ENCODE measurements at regions not wholly inside any gene's neighbourhood (a gene's known extent, or its start where the extent isn't known, plus 50 kb on each side); places are given as distances from the start of the nearest gene placed in this dataset.

- TF ChIP-seq POLR2AphosphoS5 (IDR thresholded peaks at IDR 0.05): no peak
- no peak for TF ChIP-seq POLR2A (IDR thresholded peaks at IDR 0.05)
- TF ChIP-seq, protein P1, sequence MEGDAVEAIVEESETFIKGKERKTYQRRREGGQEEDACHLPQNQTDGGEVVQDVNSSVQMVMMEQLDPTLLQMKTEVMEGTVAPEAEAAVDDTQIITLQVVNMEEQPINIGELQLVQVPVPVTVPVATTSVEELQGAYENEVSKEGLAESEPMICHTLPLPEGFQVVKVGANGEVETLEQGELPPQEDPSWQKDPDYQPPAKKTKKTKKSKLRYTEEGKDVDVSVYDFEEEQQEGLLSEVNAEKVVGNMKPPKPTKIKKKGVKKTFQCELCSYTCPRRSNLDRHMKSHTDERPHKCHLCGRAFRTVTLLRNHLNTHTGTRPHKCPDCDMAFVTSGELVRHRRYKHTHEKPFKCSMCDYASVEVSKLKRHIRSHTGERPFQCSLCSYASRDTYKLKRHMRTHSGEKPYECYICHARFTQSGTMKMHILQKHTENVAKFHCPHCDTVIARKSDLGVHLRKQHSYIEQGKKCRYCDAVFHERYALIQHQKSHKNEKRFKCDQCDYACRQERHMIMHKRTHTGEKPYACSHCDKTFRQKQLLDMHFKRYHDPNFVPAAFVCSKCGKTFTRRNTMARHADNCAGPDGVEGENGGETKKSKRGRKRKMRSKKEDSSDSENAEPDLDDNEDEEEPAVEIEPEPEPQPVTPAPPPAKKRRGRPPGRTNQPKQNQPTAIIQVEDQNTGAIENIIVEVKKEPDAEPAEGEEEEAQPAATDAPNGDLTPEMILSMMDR (IDR thresholded peaks at IDR 0.05): no peak
These were observed 218.1 kb upstream of the GK2 start for GRCh38 chr4:79626101-79626500.

All from sigmoid colon (tissue), 4 donors.